HepG2 (cell line): ENCODE measurements at regions not wholly inside any gene's neighbourhood (a gene's known extent, or its start where the extent isn't known, plus 50 kb on each side); places are given as distances from the start of the nearest gene placed in this dataset.

ENCODE experiments used
- CBX1 ChIP-seq: IDR thresholded peaks from one replicate; pipeline ENCODE4 v1.6.1; 2016; ENCODE audit warnings: antibody characterized with exemption, low read depth
- EP300 ChIP-seq, 3 experiments: sonication (generic) in 1 of 3; formaldehyde crosslinking in 1 of 3; IDR thresholded peaks; 2 replicates each; pipeline versions ENCODE4 v1.5.1 to v1.6.1; 2011 to 2020; ENCODE audit warnings: low read depth in 2 of 3, low read length in 2 of 3, borderline replicate concordance in 1 of 3, improper control_type of control experiment in 1 of 3, mild to moderate bottlenecking in 1 of 3, missing genetic modification reagents in 1 of 3, moderate library complexity in 1 of 3
- KAT8 ChIP-seq: IDR thresholded peaks from 2 replicates; pipeline ENCODE4 v1.6.1; 2016; ENCODE audit warnings: missing genetic modification reagents, missing compliant biosample characterization
- ZNF589 ChIP-seq: sonication (generic); formaldehyde crosslinking; conservative IDR thresholded peaks from 2 replicates; pipeline ENCODE4 v1.8.0; 2022; ENCODE audit warnings: mild to moderate bottlenecking, moderate library complexity, missing genetic modification reagents
- ZNF609 ChIP-seq: sonication (generic); formaldehyde crosslinking; IDR thresholded peaks from 2 replicates; pipeline ENCODE4 v1.4.0; 2020; ENCODE audit warnings: mild to moderate bottlenecking, missing genetic modification reagents, borderline replicate concordance
- ZNF614 ChIP-seq: IDR thresholded peaks from 2 replicates; pipeline ENCODE4 v1.6.1; 2018; ENCODE audit warnings: missing biosample characterization, missing genetic modification reagents, inconsistent platforms, borderline replicate concordance
- TF ChIP-seq, protein P1 (sequence below): sonication (generic); formaldehyde crosslinking; IDR thresholded peaks from 2 replicates; pipeline ENCODE4 v1.5.0; 2020; ENCODE audit warnings: mild to moderate bottlenecking, missing genetic modification reagents, moderate library complexity
- TF ChIP-seq, protein P2 (sequence below): IDR thresholded peaks from 2 replicates; pipeline ENCODE4 v1.6.1; 2016; ENCODE audit warnings: low read depth

- TF ChIP-seq, protein P1, sequence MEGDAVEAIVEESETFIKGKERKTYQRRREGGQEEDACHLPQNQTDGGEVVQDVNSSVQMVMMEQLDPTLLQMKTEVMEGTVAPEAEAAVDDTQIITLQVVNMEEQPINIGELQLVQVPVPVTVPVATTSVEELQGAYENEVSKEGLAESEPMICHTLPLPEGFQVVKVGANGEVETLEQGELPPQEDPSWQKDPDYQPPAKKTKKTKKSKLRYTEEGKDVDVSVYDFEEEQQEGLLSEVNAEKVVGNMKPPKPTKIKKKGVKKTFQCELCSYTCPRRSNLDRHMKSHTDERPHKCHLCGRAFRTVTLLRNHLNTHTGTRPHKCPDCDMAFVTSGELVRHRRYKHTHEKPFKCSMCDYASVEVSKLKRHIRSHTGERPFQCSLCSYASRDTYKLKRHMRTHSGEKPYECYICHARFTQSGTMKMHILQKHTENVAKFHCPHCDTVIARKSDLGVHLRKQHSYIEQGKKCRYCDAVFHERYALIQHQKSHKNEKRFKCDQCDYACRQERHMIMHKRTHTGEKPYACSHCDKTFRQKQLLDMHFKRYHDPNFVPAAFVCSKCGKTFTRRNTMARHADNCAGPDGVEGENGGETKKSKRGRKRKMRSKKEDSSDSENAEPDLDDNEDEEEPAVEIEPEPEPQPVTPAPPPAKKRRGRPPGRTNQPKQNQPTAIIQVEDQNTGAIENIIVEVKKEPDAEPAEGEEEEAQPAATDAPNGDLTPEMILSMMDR (CRISPR knock-in tag) = no peak
- TF ChIP-seq ZNF614 (no peak), CBX1 (no peak), EP300 (IDR thresholded peaks at IDR 0.05; ENCODE audit: low read depth in 2 of 2, low read length in 2 of 2) (no peak), EP300 (CRISPR knock-in tag; IDR thresholded peaks at IDR 0.05; ENCODE audit: borderline replicate concordance) (no peak), KAT8 (no peak), ZNF609 (no peak), ZNF589 (CRISPR knock-in tag) (no peak)
- TF ChIP-seq, protein P2, sequence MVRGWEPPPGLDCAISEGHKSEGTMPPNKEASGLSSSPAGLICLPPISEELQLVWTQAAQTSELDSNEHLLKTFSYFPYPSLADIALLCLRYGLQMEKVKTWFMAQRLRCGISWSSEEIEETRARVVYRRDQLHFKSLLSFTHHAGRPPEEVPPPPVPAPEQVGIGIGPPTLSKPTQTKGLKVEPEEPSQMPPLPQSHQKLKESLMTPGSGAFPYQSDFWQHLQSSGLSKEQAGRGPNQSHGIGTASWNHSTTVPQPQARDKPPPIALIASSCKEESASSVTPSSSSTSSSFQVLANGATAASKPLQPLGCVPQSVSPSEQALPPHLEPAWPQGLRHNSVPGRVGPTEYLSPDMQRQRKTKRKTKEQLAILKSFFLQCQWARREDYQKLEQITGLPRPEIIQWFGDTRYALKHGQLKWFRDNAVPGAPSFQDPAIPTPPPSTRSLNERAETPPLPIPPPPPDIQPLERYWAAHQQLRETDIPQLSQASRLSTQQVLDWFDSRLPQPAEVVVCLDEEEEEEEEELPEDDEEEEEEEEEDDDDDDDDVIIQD (CRISPR knock-in tag) = no peak
These were observed 292.3 kb downstream of the RFPL4B start for GRCh38 chr6:112639391-112639831.
